Subcutaneous abdominal adipose tissue (tissue), 5 donors: ENCODE measurements at regions not wholly inside any gene's neighbourhood (a gene's known extent, or its start where the extent isn't known, plus 50 kb on each side); places are given as distances from the start of the nearest gene placed in this dataset.
A peak's percentile ranks its signal among the peaks of the same experiment; 100 is the strongest.

ENCODE experiments used
- H3K27ac ChIP-seq: one replicate; pipeline ENCODE4 v1.7.0; 2013; ENCODE audit warnings: low read depth, mild to moderate bottlenecking, inconsistent platforms, low read length, moderate library complexity
- H3K27me3 ChIP-seq, 5 donors: one replicate each; pipeline ENCODE4 v1.7.0; 2013; ENCODE audit warnings: low read length in 5 of 5, inconsistent platforms in 1 of 5; ENCODE audit not compliant: control insufficient read depth in 5 of 5, insufficient read depth in 4 of 5
- H3K36me3 ChIP-seq, 5 donors: one replicate each; pipeline ENCODE4 v1.7.0; 2013; ENCODE audit warnings: low read length in 5 of 5; ENCODE audit not compliant: control insufficient read depth in 5 of 5, insufficient read depth in 5 of 5
- H3K4me1 ChIP-seq, 5 donors: one replicate each; pipeline ENCODE4 v1.7.0; 2013; ENCODE audit warnings: low read length in 5 of 5, mild to moderate bottlenecking in 3 of 5, moderate library complexity in 1 of 5; ENCODE audit not compliant: control insufficient read depth in 5 of 5, insufficient read depth in 5 of 5
- H3K4me3 ChIP-seq, 5 donors: one replicate each; pipeline ENCODE4 v1.7.0; 2013; ENCODE audit warnings: low read length in 5 of 5, low read depth in 1 of 5
- H3K9ac ChIP-seq, 5 donors: one replicate each; pipeline ENCODE4 v1.7.0; 2013; ENCODE audit warnings: low read length in 5 of 5, mild to moderate bottlenecking in 4 of 5, moderate library complexity in 3 of 5
- H3K9me3 ChIP-seq, 5 donors: one replicate each; pipeline ENCODE4 v1.7.0; 2013; ENCODE audit warnings: low read length in 5 of 5; ENCODE audit not compliant: control insufficient read depth in 5 of 5
- donor health status: healthy.
- donor health status: healthy.
- donor health status: healthy.
- donor health status: healthy.
- donor health status: healthy.

- H3K4me1 ChIP-seq = no peaks in the 10 kb centered on the region
- H3K9me3 ChIP-seq = no peaks in the 10 kb centered on the region
- no peaks in the 10 kb centered on the region for H3K27me3 ChIP-seq
- no peak overlapping the region for H3K9ac ChIP-seq
- H3K36me3 ChIP-seq = no peaks in the 10 kb centered on the region
- H3K27ac ChIP-seq = no peak overlapping the region
- no peak overlapping the region for H3K4me3 ChIP-seq
These were observed 314.2 kb downstream of the PID1 start for GRCh38 chr2:228956701-228957474.

GRCh38 chr2:228949831-228950230 is 321.3 kb downstream of the PID1 start:
- no peaks in the 10 kb centered on the region for H3K4me1 ChIP-seq
- H3K4me3 ChIP-seq = no peak overlapping the region
- peaks cover 0 to 3% (median 0%) of the 10 kb centered on the region in 5 donors for H3K9me3 ChIP-seq
- H3K27ac ChIP-seq = no peak overlapping the region
- H3K9ac ChIP-seq = no peak overlapping the region
- no peaks in the 10 kb centered on the region for H3K36me3 ChIP-seq
- no peaks in the 10 kb centered on the region for H3K27me3 ChIP-seq

GRCh38 chr2:228945710-228946109 is 325.4 kb downstream of the PID1 start:
- H3K4me3 ChIP-seq = no peak overlapping the region
- no peaks in the 10 kb centered on the region for H3K9me3 ChIP-seq
- no peak overlapping the region for H3K9ac ChIP-seq
- H3K36me3 ChIP-seq = no peaks in the 10 kb centered on the region
- no peaks in the 10 kb centered on the region for H3K27me3 ChIP-seq
- no peak overlapping the region for H3K27ac ChIP-seq
- H3K4me1 ChIP-seq = no peaks in the 10 kb centered on the region

GRCh38 chr2:228942856-228943255 is 328.2 kb downstream of the PID1 start:
- H3K27me3 ChIP-seq = no peaks in the 10 kb centered on the region
- no peaks in the 10 kb centered on the region for H3K36me3 ChIP-seq
- H3K4me1 ChIP-seq = no peaks in the 10 kb centered on the region
- H3K9ac ChIP-seq = no peak overlapping the region
- no peak overlapping the region for H3K4me3 ChIP-seq
- H3K27ac ChIP-seq = no peak overlapping the region
- no peaks in the 10 kb centered on the region for H3K9me3 ChIP-seq

- H3K27me3 ChIP-seq = no peaks in the 10 kb centered on the region
- no peaks in the 10 kb centered on the region for H3K4me1 ChIP-seq
- H3K9me3 ChIP-seq = peaks cover 3 to 5% (median 4%) of the 10 kb centered on the region in 5 donors
- no peak overlapping the region for H3K9ac ChIP-seq
- H3K27ac ChIP-seq = no peak overlapping the region
- no peaks in the 10 kb centered on the region for H3K36me3 ChIP-seq
- H3K4me3 ChIP-seq = no peak overlapping the region
These were observed 332.5 kb downstream of the PID1 start for GRCh38 chr2:228938629-228939028.

- no peaks in the 10 kb centered on the region for H3K4me1 ChIP-seq
- no peak overlapping the region for H3K9ac ChIP-seq
- no peaks in the 10 kb centered on the region for H3K27me3 ChIP-seq
- peaks cover 0 to 5% (median 0%) of the 10 kb centered on the region in 5 donors for H3K9me3 ChIP-seq
- no peak overlapping the region for H3K4me3 ChIP-seq
- H3K27ac ChIP-seq = no peak overlapping the region
- H3K36me3 ChIP-seq = no peaks in the 10 kb centered on the region
These were observed 343.8 kb downstream of the PID1 start for GRCh38 chr2:228927028-228928010.

- Histone ChIP-seq H3K27ac (no peak overlapping the region), H3K36me3 (no peaks in the 10 kb centered on the region), H3K4me3 (no peak overlapping the region), H3K9ac (no peak overlapping the region), H3K9me3 (peaks cover 0 to 18% (median 4%) of the 10 kb centered on the region in 5 donors), H3K27me3 (no peaks in the 10 kb centered on the region), H3K4me1 (no peaks in the 10 kb centered on the region)
These were observed 351.3 kb downstream of the PID1 start for GRCh38 chr2:228919808-228920207.

- no peak overlapping the region for H3K27ac ChIP-seq
- H3K9ac ChIP-seq = no peak overlapping the region
- peaks cover 0 to 13% (median 2%) of the 10 kb centered on the region in 5 donors for H3K9me3 ChIP-seq
- H3K27me3 ChIP-seq = no peaks in the 10 kb centered on the region
- no peaks in the 10 kb centered on the region for H3K36me3 ChIP-seq
- no peaks in the 10 kb centered on the region for H3K4me1 ChIP-seq
- peak overlapping the region in 1 of 5 donors; percentile 33 for H3K4me3 ChIP-seq
These were observed 353.9 kb downstream of the PID1 start for GRCh38 chr2:228917220-228917619.

- Histone ChIP-seq H3K27ac (no peak overlapping the region), H3K9me3 (peaks cover 0 to 13% (median 2%) of the 10 kb centered on the region in 5 donors), H3K4me3 (no peak overlapping the region), H3K9ac (no peak overlapping the region), H3K27me3 (no peaks in the 10 kb centered on the region), H3K36me3 (no peaks in the 10 kb centered on the region), H3K4me1 (no peaks in the 10 kb centered on the region)
These were observed 354.5 kb downstream of the PID1 start for GRCh38 chr2:228916416-228917090.
